Right cardiac atrium (tissue), 5 donors: ENCODE measurements at regions not wholly inside any gene's neighbourhood (a gene's known extent, or its start where the extent isn't known, plus 50 kb on each side); places are given as distances from the start of the nearest gene placed in this dataset.

Experiments
- ATAC-seq, 2 donors: fragments of 200-7000 bp; cut with Tn5 transposase; one replicate each; pipeline versions ENCODE4 v1.8.0 to v1.9.1; 2020; ENCODE audit warnings: moderate library complexity in 2 of 2, mild to moderate bottlenecking in 1 of 2
- DNase-seq, 3 donors: peaks; one replicate each; pipeline ENCODE4 v3.0.0-alpha.2; 2020
- H3K27ac ChIP-seq: one replicate; pipeline ENCODE4 v1.5.1; 2013; ENCODE audit warnings: mild to moderate bottlenecking, low read length, control low read depth, moderate library complexity
- H3K27me3 ChIP-seq: one replicate; pipeline ENCODE4 v1.6.1; 2013; ENCODE audit not compliant: control insufficient read depth, insufficient read depth
- H3K4me1 ChIP-seq: one replicate; pipeline ENCODE4 v1.6.1; 2013; ENCODE audit warnings: low read length; ENCODE audit not compliant: control insufficient read depth, insufficient read depth
- H3K4me3 ChIP-seq: one replicate; pipeline ENCODE4 v1.5.1; 2013; ENCODE audit warnings: low read length, control low read depth
- H3K9me3 ChIP-seq: one replicate; pipeline ENCODE4 v1.6.1; 2013; ENCODE audit warnings: low read length; ENCODE audit not compliant: control insufficient read depth
- WGBS: extraction: QIAGEN DNeasy Blood & Tissue Kit; methylation state at CpG from one replicate; pipeline ENCODE4 v1.1.7; 2013; 5-methylcytosine and 5-hydroxymethylcytosine counted together
- intact Hi-C, 4 donors: fragments of 100-400 bp; cut with DNase I; formaldehyde crosslinking; loops; one replicate each; pipeline versions ENCODE4 v1.11.0 to v1.14.0; 2022 to 2023
- donor health status: healthy with polysubstance abuse.
- donor health status: DM: no; HTN: yes; CAD: no.
- donor health status: DM: no; HTN: no; CAD: no.
- donor health status: DM: no; HTN: yes; CAD: no; lungs with severe emphysema.
- donor health status: DM: yes; HTN: yes; CAD: no.

DNA sequence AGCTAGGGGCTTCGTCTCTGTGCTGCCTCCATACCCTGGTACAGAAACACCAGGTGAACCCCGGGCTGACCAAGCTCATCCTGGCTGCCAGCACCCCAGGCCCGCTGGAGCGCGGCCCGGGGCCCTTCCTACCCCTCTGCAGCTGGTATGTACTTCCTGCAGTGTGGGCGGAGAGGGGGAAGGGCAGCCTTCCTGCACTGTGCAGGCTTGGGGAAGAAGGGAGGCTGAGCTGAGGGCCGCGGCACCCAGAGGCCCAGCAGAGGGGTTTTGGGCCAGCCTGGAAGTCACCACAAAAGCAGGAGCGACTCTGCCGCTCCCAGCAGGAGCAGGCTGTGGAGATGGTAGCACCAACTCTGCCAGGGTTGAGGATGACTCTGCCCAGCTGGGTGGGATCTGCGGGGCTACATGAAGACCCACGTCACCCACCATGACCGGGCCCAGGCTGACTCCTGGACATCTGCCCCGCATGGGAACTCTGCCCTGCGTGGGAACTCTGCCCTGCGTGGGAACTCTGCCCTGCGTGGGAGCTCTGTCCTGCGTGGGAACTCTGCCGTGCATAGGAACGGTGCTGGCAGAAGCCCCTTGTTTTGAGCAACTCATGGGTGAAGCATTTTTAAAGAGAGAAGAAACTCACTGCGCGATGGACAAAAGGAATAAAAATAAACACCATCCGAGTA, 273.3 kb downstream of the NDUFA10 start:
- WGBS: 45% methylated on average over 24 of the region's 24 CpGs
- peak; percentile 34 to 40 for ATAC-seq
- no peak overlapping the region for H3K27ac ChIP-seq
- H3K27me3 ChIP-seq: no peaks in the 10 kb centered on the region
- no peak overlapping the region for H3K4me3 ChIP-seq
- intact Hi-C loops: no loop called here
- H3K9me3 ChIP-seq: no peaks in the 10 kb centered on the region
- H3K4me1 ChIP-seq: no peaks in the 10 kb centered on the region
- peak in 2 of 3 donors; percentile 71 to 73 for DNase-seq

DNA sequence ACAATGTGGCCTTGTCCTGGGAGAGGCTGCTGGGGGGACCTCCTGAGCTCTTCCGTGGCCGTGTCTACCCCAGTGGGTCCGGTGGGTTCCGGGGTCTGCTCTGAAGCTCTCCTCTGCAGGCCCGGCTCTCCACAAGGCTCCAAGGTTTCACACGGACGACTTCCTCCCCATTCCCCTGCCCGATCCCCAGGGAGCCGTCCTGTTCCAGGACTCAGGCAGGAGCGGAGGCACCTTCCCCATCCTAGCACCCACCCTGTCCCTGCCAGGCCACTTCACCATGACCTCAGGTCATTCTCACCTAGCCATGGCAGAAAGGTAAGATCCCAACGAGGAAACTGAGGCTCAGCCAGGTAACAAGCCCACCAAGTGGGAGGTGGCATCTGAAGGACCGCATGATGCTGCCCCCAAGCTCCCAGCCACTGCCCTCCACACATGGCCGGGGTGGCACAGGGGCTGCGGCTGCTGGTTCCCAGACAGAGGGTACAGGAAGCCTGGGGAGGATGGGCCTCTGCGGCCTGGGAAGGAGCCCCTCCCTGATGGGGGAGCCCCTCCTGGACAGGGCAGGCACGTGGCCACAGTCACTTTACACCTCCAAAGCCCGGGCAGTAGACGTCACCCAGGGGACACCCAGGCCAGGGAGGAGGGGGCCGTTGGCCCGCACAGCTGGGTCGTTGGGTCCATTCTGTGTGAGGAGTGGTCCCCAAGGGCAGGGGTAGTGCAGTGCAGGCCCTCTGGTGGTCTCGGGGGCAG, 274.0 kb downstream of the NDUFA10 start:
- Histone ChIP-seq H3K27me3 (no peaks in the 10 kb centered on the region), H3K9me3 (no peaks in the 10 kb centered on the region), H3K27ac (no peak overlapping the region), H3K4me1 (no peaks in the 10 kb centered on the region), H3K4me3 (no peak overlapping the region)
- ATAC-seq: no peak
- intact Hi-C loops: no loop called here
- 67% methylated on average over 22 of the region's 22 CpGs for WGBS
- peak in 2 of 3 donors; percentile 40 to 41 for DNase-seq

DNA sequence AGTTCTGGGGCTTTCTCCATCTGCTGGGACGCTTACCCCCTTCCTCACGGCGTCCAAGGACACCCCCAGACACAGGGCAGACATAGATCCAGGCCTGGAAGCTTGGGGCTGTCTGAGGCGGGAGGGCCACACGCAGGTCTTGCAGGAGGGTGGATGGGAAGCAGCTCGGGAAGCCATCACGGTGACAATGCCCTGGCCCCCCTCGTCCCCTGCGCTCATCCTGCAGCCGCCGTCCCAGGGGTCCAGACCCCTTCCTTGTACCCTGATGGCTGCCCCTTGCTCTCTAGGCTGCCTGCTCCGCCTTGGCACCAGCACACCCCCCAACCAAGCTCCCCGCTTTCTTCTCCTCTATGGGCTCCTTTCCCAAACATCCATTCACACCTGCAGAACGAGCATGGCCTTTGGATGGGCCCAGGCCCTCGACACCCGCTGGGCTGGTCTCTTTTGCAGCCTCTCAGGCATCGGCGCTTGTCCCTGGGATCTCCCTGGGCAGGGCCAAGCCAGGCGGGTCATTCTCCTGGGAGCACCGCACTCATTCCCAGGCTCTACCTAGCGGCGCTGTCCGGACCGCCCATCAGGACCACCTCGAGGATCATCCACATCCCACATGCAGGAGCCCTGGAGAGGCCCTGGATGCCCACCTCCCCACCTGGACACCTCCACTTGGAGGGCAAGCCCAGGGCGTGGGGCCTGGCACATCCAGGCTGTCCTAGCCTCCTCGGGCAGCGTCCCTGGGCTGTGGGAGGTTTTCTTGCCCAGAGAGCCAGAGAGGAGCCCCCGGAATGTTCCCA, 274.9 kb downstream of the NDUFA10 start:
- H3K4me1 ChIP-seq: no peaks in the 10 kb centered on the region
- H3K9me3 ChIP-seq: no peaks in the 10 kb centered on the region
- DNase-seq (peak in 2 of 3 donors; percentile 36 to 39), ATAC-seq (no peak)
- WGBS: 91% methylated on average over 29 of the region's 29 CpGs
- no peak overlapping the region for H3K27ac ChIP-seq
- H3K27me3 ChIP-seq: no peaks in the 10 kb centered on the region
- intact Hi-C loops: no loop called here
- H3K4me3 ChIP-seq: no peak overlapping the region

DNA sequence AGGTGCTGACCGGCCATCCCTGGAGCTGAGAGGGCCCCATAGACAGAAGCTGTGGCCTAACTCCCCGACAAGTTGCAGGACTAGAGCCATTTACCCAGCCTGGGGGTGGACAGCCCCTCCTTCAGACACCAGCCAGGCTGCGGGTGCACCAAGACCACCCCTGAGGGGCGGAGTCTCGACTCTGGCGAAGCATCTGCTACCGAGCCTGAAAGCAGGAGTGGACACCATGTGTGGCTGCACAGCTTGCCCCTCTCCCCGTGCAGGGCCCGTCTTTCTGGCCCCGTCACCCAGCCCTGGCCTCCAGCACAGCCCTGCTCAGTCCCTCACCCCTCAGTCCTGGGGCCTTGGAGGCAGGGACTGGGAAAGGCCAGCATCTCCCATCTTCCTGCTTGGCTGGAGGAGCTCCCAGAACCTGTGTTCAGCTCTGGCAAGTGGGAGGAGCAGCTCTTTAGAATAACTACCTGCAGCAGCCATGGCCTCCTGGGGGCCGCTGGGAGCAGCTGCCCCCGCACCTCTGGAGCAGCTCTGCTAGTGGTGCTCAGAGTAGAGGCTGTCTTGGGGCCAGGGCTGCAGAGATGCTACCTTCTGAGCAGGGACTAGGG, 275.8 kb downstream of the NDUFA10 start:
- intact Hi-C loops: no loop called here
- ATAC-seq: no peak
- no peaks in the 10 kb centered on the region for H3K9me3 ChIP-seq
- H3K27me3 ChIP-seq: no peaks in the 10 kb centered on the region
- H3K4me1 ChIP-seq: no peaks in the 10 kb centered on the region
- no peak overlapping the region for H3K4me3 ChIP-seq
- no peak overlapping the region for H3K27ac ChIP-seq
- peak in 2 of 3 donors; percentile 19 to 22 for DNase-seq
- WGBS: 91% methylated on average over 12 of the region's 12 CpGs

DNA sequence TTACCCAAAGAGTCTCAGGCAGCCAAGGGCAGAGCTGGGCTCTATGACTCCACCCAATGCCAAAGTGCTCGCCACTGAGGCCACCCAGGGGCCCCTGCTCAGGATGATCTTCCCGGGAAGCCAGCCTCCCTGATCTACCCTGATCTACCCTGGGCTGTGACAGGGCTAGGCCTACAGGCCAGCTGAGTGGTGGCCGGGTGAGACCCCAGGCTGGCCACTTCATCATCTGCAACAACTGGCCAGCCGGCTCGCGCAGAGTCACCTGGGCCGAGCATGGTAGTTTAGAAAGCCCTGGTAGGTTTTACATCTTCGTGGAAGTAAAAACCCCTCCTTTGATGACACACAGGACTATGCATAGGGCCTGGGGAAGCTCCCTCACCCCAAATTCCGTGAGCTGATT, 276.3 kb downstream of the NDUFA10 start:
- Histone ChIP-seq H3K27me3 (no peaks in the 10 kb centered on the region), H3K9me3 (no peaks in the 10 kb centered on the region), H3K4me3 (no peak overlapping the region), H3K4me1 (no peaks in the 10 kb centered on the region), H3K27ac (no peak overlapping the region)
- ATAC-seq (no peak), DNase-seq (peak in 2 of 3 donors; percentile 3 to 9)
- intact Hi-C loops: no loop called here
- 88% methylated on average over 9 of the region's 9 CpGs for WGBS

DNA sequence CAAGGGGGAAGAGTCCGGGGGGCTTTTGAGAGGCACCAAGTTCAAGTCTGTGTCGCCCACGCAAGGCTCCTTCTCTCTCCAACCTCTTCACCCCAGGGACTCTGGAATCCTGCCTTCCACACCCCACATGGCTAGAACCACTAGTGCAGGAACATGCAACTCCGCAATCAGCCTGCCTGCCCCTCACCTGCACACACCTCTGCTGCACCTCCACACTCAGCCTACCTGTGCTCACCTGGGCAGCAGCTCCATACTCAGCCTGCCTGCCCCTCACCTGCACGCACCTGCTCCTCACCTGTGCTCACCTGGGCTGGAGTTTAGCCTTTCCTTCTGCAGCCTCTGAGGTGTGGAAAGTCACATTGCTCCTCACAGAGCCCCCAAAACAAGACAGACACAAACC, 277.4 kb downstream of the NDUFA10 start:
- Histone ChIP-seq H3K4me3 (no peak overlapping the region), H3K4me1 (no peaks in the 10 kb centered on the region), H3K27ac (no peak overlapping the region), H3K9me3 (no peaks in the 10 kb centered on the region), H3K27me3 (no peaks in the 10 kb centered on the region)
- 92% methylated on average over 5 of the region's 5 CpGs for WGBS
- intact Hi-C loops: no loop called here
- peak in 2 of 3 donors; percentile 3 to 5 for DNase-seq
- no peak for ATAC-seq

DNA sequence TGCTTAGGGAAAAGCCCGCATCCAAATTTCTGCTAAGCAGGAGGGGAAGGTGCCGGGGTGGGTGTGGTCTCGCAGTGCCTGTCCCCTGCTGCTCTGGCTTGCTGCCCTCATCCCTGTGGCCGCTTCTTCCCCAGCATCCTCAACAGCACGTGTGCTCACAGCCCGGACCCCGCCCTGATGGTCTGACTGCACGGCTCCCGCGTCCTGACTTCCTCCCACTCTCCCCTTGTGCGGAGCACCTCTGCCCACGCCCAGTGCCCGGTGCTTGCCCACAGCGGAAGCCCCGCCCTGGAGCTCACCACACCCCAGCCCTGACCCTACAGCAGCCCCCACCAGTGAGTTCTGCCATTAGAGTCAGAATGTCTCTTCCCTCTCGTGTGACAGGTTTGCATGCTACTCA, 277.9 kb downstream of the NDUFA10 start:
- DNase-seq (peak in 2 of 3 donors; percentile 29 to 38), ATAC-seq (no peak)
- intact Hi-C loops: no loop called here
- Histone ChIP-seq H3K27me3 (no peaks in the 10 kb centered on the region), H3K27ac (no peak overlapping the region), H3K4me1 (no peaks in the 10 kb centered on the region), H3K9me3 (no peaks in the 10 kb centered on the region), H3K4me3 (no peak overlapping the region)
- WGBS: 65% methylated on average over 16 of the region's 16 CpGs

DNA sequence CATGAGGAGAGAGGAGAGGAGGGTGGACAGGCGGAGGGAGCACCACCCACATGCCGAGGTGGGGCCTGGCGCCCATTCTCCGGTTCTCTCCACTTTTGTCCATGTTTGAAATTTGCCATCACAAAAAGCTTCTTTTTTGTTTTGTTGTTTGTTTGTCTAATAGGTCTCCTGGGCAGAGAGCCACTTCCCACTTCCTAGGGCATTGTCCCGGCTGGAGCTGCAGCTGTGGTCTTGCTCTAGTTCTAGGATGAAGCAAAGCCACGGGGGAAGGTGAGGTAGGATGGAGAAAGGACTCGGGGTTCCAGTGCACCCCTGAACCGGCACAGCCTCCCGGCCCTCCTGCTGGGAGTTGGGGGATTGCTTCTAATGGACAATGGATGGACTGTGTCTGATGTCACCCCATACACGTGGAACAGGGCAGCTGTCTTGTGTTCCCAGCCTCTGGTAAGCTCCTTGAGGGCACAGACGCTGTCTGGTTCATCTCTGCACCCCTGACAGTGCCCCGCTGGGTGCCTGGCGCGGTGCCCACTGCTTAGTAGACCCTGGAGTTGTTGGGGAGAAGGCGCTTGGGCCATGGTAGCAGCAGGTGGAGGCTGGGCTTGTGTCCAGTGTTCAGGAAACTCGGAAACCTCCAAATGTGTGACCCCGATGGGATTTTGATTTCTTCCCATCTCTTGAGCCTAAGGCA, 278.4 kb downstream of the NDUFA10 start:
- no peak overlapping the region for H3K27ac ChIP-seq
- H3K27me3 ChIP-seq: no peaks in the 10 kb centered on the region
- 76% methylated on average over 17 of the region's 17 CpGs for WGBS
- intact Hi-C loops: no loop called here
- DNase-seq (peak in 2 of 3 donors; percentile 30 to 48), ATAC-seq (no peak)
- H3K4me1 ChIP-seq: no peaks in the 10 kb centered on the region
- no peak overlapping the region for H3K4me3 ChIP-seq
- H3K9me3 ChIP-seq: no peaks in the 10 kb centered on the region

DNA sequence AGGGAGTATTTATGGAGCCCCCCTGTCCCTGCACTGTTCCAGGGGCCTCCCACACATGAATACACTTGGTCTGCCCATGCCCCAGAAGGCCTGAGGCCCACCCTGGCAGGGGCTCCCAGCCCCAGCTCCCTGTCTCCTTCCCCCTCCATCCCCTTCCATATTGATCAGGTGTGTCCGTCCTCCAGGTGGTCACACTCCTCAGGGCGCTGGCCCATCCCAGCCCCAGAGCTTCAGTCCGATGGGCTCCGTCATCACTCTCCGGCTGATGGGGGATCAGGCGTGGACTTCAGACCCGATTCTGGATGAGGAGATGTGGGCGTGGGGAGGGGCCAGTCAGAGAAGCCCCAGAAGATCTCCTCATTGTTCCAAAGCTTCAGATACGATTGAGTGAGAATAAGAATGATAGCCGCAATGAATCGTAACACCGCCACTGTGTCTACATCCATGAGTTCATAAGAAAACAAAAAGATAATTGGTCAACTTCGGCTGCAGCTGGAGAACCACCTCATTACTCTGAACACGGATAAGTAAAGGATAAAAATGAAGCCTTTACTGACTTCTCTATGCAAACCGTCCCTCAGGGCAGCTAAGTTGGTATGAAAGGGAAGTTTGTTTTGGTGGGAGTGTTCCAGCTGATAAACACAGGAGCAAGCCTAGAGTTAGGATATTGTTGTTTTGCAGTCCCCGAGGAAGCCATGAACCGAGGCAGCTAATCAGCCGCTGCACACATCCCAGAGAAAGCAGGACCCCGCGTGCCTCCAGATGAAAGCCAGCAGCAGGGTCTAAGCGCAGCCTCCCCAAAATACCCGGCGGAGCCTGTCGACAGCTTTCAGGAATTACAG, 279.5 kb downstream of the NDUFA10 start:
- no peaks in the 10 kb centered on the region for H3K27me3 ChIP-seq
- no peaks in the 10 kb centered on the region for H3K4me1 ChIP-seq
- no peak overlapping the region for H3K27ac ChIP-seq
- intact Hi-C loops: no loop called here
- ATAC-seq: peak in 1 of 2 donors; percentile 28
- peak in 2 of 3 donors; percentile 8 to 37 for DNase-seq
- 50% methylated on average over 24 of the region's 24 CpGs for WGBS
- H3K4me3 ChIP-seq: no peak overlapping the region
- no peaks in the 10 kb centered on the region for H3K9me3 ChIP-seq
